GM23248 (cell line): ENCODE measurements at regions not wholly inside any gene's neighbourhood (a gene's known extent, or its start where the extent isn't known, plus 50 kb on each side); places are given as distances from the start of the nearest gene placed in this dataset.

Experiments
- DNase-seq: peaks from one replicate; pipeline ENCODE4 v3.0.0-alpha.2; 2015
- H2AFZ ChIP-seq: fragments of 200-600 bp; sonication (generic); 2 replicates; pipeline ENCODE4 v1.6.1; 2016; ENCODE audit warnings: antibody characterized with exemption
- H3F3A ChIP-seq: fragments of 200-600 bp; sonication (generic); 2 replicates; pipeline ENCODE4 v1.6.1; 2016; ENCODE audit warnings: mild to moderate bottlenecking, antibody characterized with exemption, mixed run types; ENCODE audit not compliant: insufficient read depth
- H3K27ac ChIP-seq: fragments of 200-600 bp; sonication (generic); 2 replicates; pipeline ENCODE4 v1.5.1; 2016; ENCODE audit warnings: mild to moderate bottlenecking
- H3K27me3 ChIP-seq: fragments of 200-600 bp; sonication (generic); replicated peaks from 2 replicates; pipeline ENCODE4 v1.6.1; 2016; ENCODE audit warnings: mild to moderate bottlenecking; ENCODE audit not compliant: insufficient read depth
- H3K36me3 ChIP-seq: fragments of 200-600 bp; sonication (generic); 2 replicates; pipeline ENCODE4 v1.6.1; 2016; ENCODE audit warnings: low read depth, mild to moderate bottlenecking
- H3K4me1 ChIP-seq: fragments of 200-600 bp; sonication (generic); 2 replicates; pipeline ENCODE4 v1.6.1; 2016; ENCODE audit warnings: mild to moderate bottlenecking; ENCODE audit not compliant: insufficient read depth
- H3K4me2 ChIP-seq: fragments of 200-600 bp; sonication (generic); one replicate; pipeline ENCODE4 v1.6.1; 2016; ENCODE audit warnings: mild to moderate bottlenecking; ENCODE audit not compliant: unreplicated experiment
- H3K4me3 ChIP-seq: fragments of 200-600 bp; sonication (generic); 2 replicates; pipeline ENCODE4 v1.5.1; 2016; ENCODE audit warnings: mild to moderate bottlenecking
- H3K79me2 ChIP-seq: fragments of 200-600 bp; sonication (generic); 2 replicates; pipeline ENCODE4 v1.6.1; 2016; ENCODE audit warnings: mild to moderate bottlenecking; ENCODE audit not compliant: insufficient read depth
- H3K9ac ChIP-seq: fragments of 200-600 bp; sonication (generic); 2 replicates; pipeline ENCODE4 v1.6.1; 2016; ENCODE audit warnings: mild to moderate bottlenecking
- H3K9me2 ChIP-seq: fragments of 200-600 bp; sonication (generic); 2 replicates; pipeline ENCODE4 v1.6.1; 2016; ENCODE audit warnings: mixed run types, mild to moderate bottlenecking, moderate library complexity; ENCODE audit not compliant: insufficient read depth
- H3K9me3 ChIP-seq: fragments of 200-600 bp; sonication (generic); one replicate; pipeline ENCODE4 v1.6.1; 2017; ENCODE audit warnings: low read depth
- H4K20me1 ChIP-seq: fragments of 200-600 bp; sonication (generic); 2 replicates; pipeline ENCODE4 v1.6.0; 2016; ENCODE audit not compliant: insufficient read depth
- EZH2 ChIP-seq: fragments of 200-600 bp; sonication (generic); IDR thresholded peaks from 2 replicates; pipeline ENCODE4 v1.6.1; 2018; ENCODE audit warnings: antibody characterized with exemption, mild to moderate bottlenecking; ENCODE audit not compliant: insufficient read depth, poor library complexity, severe bottlenecking
- EZH2phosphoT487 ChIP-seq: fragments of 200-600 bp; sonication (generic); IDR thresholded peaks from 2 replicates; pipeline ENCODE4 v1.6.1; 2018; ENCODE audit warnings: antibody characterized with exemption, moderate library complexity, mild to moderate bottlenecking, low read depth; ENCODE audit not compliant: insufficient read depth
- WGBS, 2 experiments: methylation state at CpG; one replicate each; pipeline ENCODE4 v1.1.6; 2015 to 2017; ENCODE audit warnings: low lambda C conversion rate in 2 of 2, low coverage in 1 of 2; ENCODE audit errors: missing lambda C conversion rate in 2 of 2; 5-methylcytosine and 5-hydroxymethylcytosine counted together
- in situ Hi-C: fragments of 300-500 bp; cut with MboI; formaldehyde crosslinking; loops from 2 replicates; pipeline ENCODE4 v1.15.0; 2020

DNA sequence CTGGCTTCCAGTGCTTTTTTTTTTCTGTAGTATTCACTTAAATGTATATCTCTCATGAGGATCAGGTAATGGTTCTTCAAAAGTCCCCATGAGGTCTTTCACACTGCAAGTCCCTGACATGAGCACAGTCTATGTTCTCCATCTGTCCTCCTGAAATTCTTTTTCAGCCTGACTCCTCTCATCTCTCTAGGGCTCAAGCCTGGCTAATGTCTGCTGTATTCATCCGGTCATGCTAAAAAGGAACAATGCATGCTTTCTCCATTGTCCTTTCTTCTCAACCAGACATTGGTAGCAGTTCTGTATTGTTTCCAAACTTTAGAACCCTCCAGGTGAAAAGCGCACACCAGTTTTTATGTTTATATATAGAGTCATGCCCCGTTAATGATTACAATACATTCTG lies 368.3 kb upstream of the OLFM3 start:
- Histone ChIP-seq H3K9me3 (no peaks in the 10 kb centered on the region), H4K20me1 (no peaks in the 10 kb centered on the region), H3K9ac (no peak overlapping the region), H3K27ac (no peak overlapping the region), H3K9me2 (no peaks in the 10 kb centered on the region), H3K4me3 (no peak overlapping the region), H3K4me1 (no peaks in the 10 kb centered on the region), H2AFZ (no peak overlapping the region), H3K27me3 (no peaks in the 10 kb centered on the region), H3K36me3 (no peaks in the 10 kb centered on the region), H3K79me2 (no peaks in the 10 kb centered on the region), H3K4me2 (no peak overlapping the region), H3F3A (no peaks in the 10 kb centered on the region)
- in situ Hi-C loops = no loop called here
- 54 to 57% methylated on average over 3 of the region's 3 CpGs for WGBS, 2 experiments
- no peak for DNase-seq
- TF ChIP-seq EZH2phosphoT487 (no peak), EZH2 (no peak)

DNA sequence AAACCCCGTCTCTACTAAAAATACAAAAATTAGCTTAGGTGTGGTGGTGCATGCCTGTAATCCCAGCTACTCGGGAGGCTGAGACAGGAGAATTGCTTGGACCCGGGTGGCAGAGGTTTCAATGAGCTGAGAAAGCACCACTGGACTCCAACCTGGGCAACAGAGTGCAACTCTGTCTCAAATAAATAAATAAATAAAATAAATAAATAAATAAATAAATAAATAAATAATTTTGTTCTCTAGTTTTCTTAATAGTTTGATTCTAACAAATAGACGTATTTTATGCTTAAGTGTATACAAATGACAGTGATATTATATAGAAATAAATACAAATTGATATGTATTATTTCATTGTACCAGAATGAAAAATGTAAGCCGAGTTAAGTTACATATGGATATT lies 339.9 kb upstream of the OLFM3 start:
- TF ChIP-seq EZH2phosphoT487 (no peak), EZH2 (no peak)

GRCh38 chr1:102318104-102318806 lies 321.5 kb upstream of the OLFM3 start:
- Histone ChIP-seq H3F3A (no peaks in the 10 kb centered on the region), H3K79me2 (no peaks in the 10 kb centered on the region), H3K36me3 (no peaks in the 10 kb centered on the region), H3K9me2 (no peaks in the 10 kb centered on the region), H3K4me2 (no peak overlapping the region), H2AFZ (no peak overlapping the region), H3K9me3 (no peaks in the 10 kb centered on the region), H3K9ac (no peak overlapping the region), H3K27me3 (no peaks in the 10 kb centered on the region), H3K4me3 (no peak overlapping the region), H3K4me1 (no peaks in the 10 kb centered on the region), H4K20me1 (no peaks in the 10 kb centered on the region), H3K27ac (no peak overlapping the region)
- no peak for TF ChIP-seq EZH2phosphoT487
- TF ChIP-seq EZH2 = no peak
- in situ Hi-C loops = no loop called here
- 24% methylated on average over 4 of the region's 4 CpGs for WGBS, 2 experiments
- no peak for DNase-seq

More for the DNA sequence above, 339.9 kb upstream of the OLFM3 start:
- WGBS, 2 experiments = 24 to 26% methylated on average over 5 of the region's 5 CpGs
- H3K9ac ChIP-seq = no peak overlapping the region
- no peaks in the 10 kb centered on the region for H3K9me2 ChIP-seq
- H2AFZ ChIP-seq = no peak overlapping the region
- no peaks in the 10 kb centered on the region for H3K4me1 ChIP-seq
- H3K27me3 ChIP-seq = no peaks in the 10 kb centered on the region
- H3F3A ChIP-seq = no peaks in the 10 kb centered on the region
- no peak overlapping the region for H3K4me3 ChIP-seq
- no peaks in the 10 kb centered on the region for H4K20me1 ChIP-seq
- H3K36me3 ChIP-seq = no peaks in the 10 kb centered on the region
- H3K4me2 ChIP-seq = no peak overlapping the region
- in situ Hi-C loops = no loop called here
- no peaks in the 10 kb centered on the region for H3K79me2 ChIP-seq
- H3K27ac ChIP-seq = no peak overlapping the region
- DNase-seq = no peak
- H3K9me3 ChIP-seq = no peaks in the 10 kb centered on the region

GRCh38 chr1:102315096-102315495 lies 318.4 kb upstream of the OLFM3 start:
- in situ Hi-C loops = no loop called here
- Histone ChIP-seq H4K20me1 (no peaks in the 10 kb centered on the region), H3K9me2 (no peaks in the 10 kb centered on the region), H2AFZ (no peak overlapping the region), H3K36me3 (no peaks in the 10 kb centered on the region), H3K79me2 (no peaks in the 10 kb centered on the region), H3K9ac (no peak overlapping the region), H3K9me3 (no peaks in the 10 kb centered on the region), H3K4me2 (no peak overlapping the region), H3K4me1 (no peaks in the 10 kb centered on the region), H3K27ac (no peak overlapping the region), H3K27me3 (no peaks in the 10 kb centered on the region), H3F3A (no peaks in the 10 kb centered on the region), H3K4me3 (no peak overlapping the region)
- no peak for DNase-seq
- no peak for TF ChIP-seq EZH2phosphoT487
- no peak for TF ChIP-seq EZH2

DNA sequence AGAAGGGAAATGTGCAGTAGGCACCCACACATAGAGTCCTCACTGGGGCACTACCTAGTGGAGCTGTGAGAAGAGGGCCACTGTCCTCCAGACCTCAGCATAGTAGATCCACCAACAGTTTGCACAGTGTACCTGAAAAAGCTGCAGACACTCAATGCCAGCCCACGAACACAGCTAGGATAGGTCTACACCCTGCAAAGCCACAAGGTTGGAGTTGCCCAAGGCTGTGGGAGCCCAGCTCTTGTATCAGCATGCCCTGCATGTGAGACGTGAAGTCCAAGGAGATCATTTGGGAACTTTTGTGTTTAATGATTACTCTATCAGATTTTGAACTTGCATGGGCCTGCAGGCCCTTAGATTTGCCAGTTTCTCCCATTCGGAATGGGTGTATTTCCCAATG lies 299.4 kb upstream of the OLFM3 start:
- Histone ChIP-seq H2AFZ (no peak overlapping the region), H3K36me3 (no peaks in the 10 kb centered on the region), H3K9me3 (no peaks in the 10 kb centered on the region), H3K27me3 (no peaks in the 10 kb centered on the region), H3K4me3 (no peak overlapping the region), H3K4me1 (no peaks in the 10 kb centered on the region), H3K9ac (no peak overlapping the region), H4K20me1 (no peaks in the 10 kb centered on the region), H3K27ac (no peak overlapping the region), H3K9me2 (no peaks in the 10 kb centered on the region), H3K4me2 (no peak overlapping the region), H3K79me2 (no peaks in the 10 kb centered on the region), H3F3A (no peaks in the 10 kb centered on the region)
- DNase-seq = no peak
- TF ChIP-seq EZH2 (no peak), EZH2phosphoT487 (no peak)
- WGBS, 2 experiments = 12 to 17% methylated on average over 3 of the region's 3 CpGs
- in situ Hi-C loops = no loop called here
